Astrocyte of the cerebellum (primary cell): ENCODE measurements at regions not wholly inside any gene's neighbourhood (a gene's known extent, or its start where the extent isn't known, plus 50 kb on each side); places are given as distances from the start of the nearest gene placed in this dataset.

ENCODE experiments used
- DNase-seq: peaks from one replicate; pipeline ENCODE4 v3.0.0-alpha.2; 2011; ENCODE audit warnings: low read depth
- H3K4me3 ChIP-seq: 2 replicates; pipeline ENCODE4 v1.5.1; 2011; ENCODE audit warnings: mild to moderate bottlenecking, low read depth, low read length, moderate library complexity
- in situ Hi-C: cut with HindIII; loops from 2 replicates; pipeline ENCODE4 v1.10.0; 2017; ENCODE audit warnings: low sequenced_read_pairs
- TF ChIP-seq, protein P1 (sequence below): IDR thresholded peaks from 2 replicates; pipeline ENCODE4 v1.5.1; 2012; ENCODE audit warnings: low read length, low read depth, moderate library complexity, mild to moderate bottlenecking; ENCODE audit errors: missing control alignments

DNA sequence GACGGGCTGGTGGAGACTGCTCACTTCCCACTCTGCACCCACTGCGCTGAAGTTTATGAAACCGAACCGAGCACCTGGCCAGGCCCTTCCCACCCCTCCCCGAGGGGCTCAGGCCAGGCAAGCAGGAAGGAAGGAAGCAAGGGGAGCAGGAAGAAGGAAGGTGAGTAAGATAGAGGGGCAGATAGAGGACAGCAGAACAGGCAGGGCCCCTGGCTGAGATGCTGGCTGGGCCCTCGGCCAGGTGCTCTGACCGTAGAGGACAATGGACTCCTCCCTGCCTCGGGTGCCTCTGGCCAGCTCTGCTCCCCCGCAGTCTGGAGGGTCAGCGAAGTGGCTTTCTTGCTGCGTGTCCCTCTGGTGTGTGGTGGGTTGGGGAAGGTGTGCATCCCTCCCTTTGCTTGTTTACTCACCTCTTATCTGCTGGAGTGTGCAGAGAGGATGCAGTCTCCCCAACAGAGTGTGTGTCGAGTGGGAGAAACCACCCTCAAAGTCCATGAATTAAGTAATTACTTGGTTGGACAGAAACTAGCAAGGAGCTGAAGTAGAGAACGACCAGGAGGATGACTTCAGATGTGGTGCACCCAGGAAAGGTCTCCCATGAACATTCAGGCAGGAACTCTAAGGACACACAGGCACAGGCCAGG is 82.8 kb upstream of the PPP2R2D start:
- in situ Hi-C loops, result no loop called here
- no peak for DNase-seq
- no peak overlapping the region for H3K4me3 ChIP-seq
- TF ChIP-seq, protein P1, sequence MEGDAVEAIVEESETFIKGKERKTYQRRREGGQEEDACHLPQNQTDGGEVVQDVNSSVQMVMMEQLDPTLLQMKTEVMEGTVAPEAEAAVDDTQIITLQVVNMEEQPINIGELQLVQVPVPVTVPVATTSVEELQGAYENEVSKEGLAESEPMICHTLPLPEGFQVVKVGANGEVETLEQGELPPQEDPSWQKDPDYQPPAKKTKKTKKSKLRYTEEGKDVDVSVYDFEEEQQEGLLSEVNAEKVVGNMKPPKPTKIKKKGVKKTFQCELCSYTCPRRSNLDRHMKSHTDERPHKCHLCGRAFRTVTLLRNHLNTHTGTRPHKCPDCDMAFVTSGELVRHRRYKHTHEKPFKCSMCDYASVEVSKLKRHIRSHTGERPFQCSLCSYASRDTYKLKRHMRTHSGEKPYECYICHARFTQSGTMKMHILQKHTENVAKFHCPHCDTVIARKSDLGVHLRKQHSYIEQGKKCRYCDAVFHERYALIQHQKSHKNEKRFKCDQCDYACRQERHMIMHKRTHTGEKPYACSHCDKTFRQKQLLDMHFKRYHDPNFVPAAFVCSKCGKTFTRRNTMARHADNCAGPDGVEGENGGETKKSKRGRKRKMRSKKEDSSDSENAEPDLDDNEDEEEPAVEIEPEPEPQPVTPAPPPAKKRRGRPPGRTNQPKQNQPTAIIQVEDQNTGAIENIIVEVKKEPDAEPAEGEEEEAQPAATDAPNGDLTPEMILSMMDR, result no peak

DNA sequence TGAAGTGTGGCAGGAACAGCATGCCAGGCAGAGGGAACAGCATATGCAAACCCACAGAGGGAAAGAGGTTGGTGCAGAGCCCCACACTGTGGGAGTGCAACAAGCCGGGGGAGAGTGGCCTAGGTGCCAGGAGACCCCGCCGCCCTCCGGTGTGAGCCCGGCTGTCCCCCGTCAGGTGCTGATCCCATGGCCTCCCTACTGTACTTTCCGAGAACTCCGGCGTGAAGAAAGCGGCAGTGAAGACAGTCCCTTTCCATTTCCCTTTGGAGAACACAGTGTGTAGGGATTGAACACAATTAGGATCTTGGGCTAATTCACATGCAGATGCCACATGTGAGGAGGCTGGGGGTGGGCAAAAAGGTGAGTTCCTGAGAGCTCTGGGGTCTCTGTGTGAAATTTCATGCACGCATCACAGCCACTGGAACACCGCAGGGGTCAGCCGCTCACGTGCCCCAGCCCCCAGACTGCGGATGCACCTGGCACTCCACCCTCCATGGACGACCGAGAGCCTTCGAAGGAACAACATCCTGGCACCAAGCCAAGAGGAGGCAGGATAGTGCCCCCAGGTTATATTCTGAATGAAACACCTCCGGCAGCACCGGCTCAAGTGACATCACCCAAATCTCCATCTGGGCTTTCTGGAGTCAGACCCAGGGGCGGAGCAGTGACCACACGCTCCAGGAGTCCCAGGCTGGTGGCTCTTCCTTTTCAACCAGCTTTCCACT is 82.1 kb upstream of the PPP2R2D start:
- no peak overlapping the region for H3K4me3 ChIP-seq
- no peak for DNase-seq
- in situ Hi-C loops, result no loop called here

DNA sequence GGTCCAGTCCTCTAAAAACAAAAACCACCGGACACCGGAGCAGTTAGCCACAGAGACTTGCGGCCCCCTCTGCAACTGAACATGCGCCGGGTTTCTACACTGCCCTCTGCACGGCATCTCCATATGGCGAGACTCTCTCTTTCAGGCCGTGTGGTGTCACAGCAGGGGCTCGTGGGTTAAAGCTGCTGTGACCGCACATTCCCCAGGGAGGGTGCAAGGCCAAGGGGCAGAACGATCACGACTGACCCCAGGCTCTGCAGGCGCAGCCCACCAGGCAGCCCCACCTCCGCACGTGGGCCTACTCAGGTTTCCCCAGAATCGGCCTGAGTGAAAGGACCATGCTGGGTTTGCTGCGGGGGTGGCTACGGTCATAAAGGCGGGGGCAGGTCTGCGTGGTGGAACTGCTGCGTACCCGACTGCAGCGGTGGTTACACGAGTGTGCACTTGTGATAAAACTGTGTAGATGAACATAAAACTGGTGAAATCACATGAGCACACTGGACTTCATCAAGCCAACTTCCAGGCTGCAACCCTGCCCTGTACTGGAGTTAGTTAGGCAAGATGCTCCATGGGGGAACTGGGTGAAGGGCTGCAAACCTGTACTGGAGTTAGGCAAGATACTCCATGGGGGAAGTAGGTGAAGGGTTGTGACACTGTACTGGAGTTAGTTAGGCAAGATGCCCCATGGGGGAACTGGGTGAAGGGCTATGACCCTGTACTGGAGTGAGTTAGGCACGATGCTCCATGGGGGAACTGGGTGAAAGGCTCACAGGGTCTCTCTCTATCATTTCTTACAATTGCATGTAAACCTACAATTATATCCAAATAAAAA is 81.4 kb upstream of the PPP2R2D start:
- DNase-seq, result no peak
- in situ Hi-C loops, result no loop called here
- TF ChIP-seq, protein P1, result no peak
- H3K4me3 ChIP-seq, result no peak overlapping the region

More for the DNA sequence above, 82.1 kb upstream of the PPP2R2D start:
- TF ChIP-seq, protein P1, result no peak

DNA sequence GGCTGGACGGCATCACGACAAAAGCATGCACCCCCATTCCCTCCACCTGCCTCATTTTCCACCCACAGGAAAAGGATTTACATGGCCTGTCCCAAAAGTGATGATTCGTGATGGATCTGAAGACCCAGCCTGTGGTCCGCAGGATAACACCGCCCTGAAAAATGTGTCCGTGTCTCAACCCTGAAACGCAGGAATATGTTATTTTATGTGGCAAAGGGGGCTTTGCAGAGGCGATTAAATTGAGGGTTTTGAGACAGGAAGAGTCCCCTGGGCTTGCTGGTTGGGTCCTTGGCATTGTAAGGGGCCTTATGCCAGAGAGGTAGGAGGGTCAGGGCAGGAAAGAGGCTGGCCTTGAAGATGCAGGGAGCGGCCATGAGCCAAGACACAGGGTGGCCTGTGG is 80.2 kb upstream of the PPP2R2D start:
- DNase-seq, result no peak
- in situ Hi-C loops, result no loop called here
- no peak overlapping the region for H3K4me3 ChIP-seq
- TF ChIP-seq, protein P1, result no peak

DNA sequence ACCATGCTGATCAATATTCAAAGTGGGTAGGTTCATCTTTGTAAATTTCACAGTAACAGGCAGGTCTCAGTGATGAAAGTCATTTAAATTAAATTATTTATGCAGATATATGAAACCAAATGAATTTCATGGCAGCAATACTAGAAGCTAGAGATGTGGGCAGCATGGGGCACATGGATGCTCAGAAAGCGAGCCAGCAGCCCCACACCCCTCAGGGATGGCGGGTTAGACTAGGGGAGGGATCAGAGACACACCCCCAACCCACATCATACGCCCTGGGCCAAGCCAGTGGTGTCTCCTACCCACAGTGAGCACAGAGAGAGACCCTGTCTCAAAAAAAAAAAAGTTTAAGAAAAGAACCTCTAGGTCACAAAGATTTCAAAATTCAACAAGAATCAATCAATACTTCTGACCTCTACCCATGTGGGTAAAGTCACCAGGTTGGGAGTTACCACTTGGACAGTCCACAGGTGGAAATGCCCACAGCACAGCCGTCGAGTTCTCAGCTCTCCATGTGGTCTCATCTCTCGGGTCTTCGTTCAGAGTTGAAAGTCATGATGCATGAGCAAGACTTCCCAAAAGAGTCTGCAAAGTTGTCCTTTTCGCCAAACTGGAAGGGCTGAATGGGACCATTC is 79.3 kb upstream of the PPP2R2D start:
- no peak overlapping the region for H3K4me3 ChIP-seq
- DNase-seq, result no peak
- TF ChIP-seq, protein P1, result no peak
- in situ Hi-C loops, result no loop called here
